ENCODE measurements at regions not wholly inside any gene's neighbourhood (a gene's known extent, or its start where the extent isn't known, plus 50 kb on each side); places are given as distances from the start of the nearest gene placed in this dataset.

- DNase-seq (ENCODE audit: low read depth, low spot score) (no peak), ATAC-seq (no peak), FAIRE-seq (no peak)
- in situ Hi-C loops (cut with MboI) (no loop called here), intact Hi-C loops (cut with micrococcal nuclease; ENCODE audit: unreplicated experiment) (no loop called here)
- Histone ChIP-seq H3K79me2 (ENCODE audit: control insufficient read depth, insufficient read depth, low read length) (no peaks in the 10 kb centered on the region), H3K4me1 (ENCODE audit: control insufficient read depth, insufficient read depth, low read length) (no peaks in the 10 kb centered on the region), H3K4me2 (ENCODE audit: control insufficient read depth, insufficient read depth) (no peak overlapping the region), H3K36me3 (ENCODE audit: control insufficient read depth in 2 of 2, insufficient read depth in 2 of 2, low read length in 1 of 2) (no peaks in the 10 kb centered on the region), H3K4me3 (no peak overlapping the region), H3K27ac (ENCODE audit: control insufficient read depth, insufficient read depth) (no peak overlapping the region), H4K20me1 (ENCODE audit: control insufficient read depth, insufficient read depth) (no peaks in the 10 kb centered on the region), H3K9me3 (replicated peaks; ENCODE audit: control insufficient read depth, insufficient read depth, low read length) (no peaks in the 10 kb centered on the region; the same call in 2 of the 3 replicates), H3K9ac (ENCODE audit: control insufficient read depth, insufficient read depth, low read length) (no peak overlapping the region), H2AFZ (ENCODE audit: control insufficient read depth, low read depth, low read length) (no peak overlapping the region), H3K27me3 (replicated peaks in 1 of 2; ENCODE audit: control insufficient read depth in 2 of 2, insufficient read depth in 2 of 2, low read length in 1 of 2) (no peaks in the 10 kb centered on the region)
- 0% methylated on average over 2 of the region's 2 CpGs for WGBS (ENCODE audit: insufficient coverage, insufficient replicate concordance, low lambda C conversion rate, missing lambda C conversion rate)
- SMC1A ChIA-PET (ENCODE audit: uncharacterized antibody, unreplicated experiment) = interaction anchor here (0.7 to 1.3 kb wide), 3 partner anchors 12 to 128 kb away, joined by 3 to 4 read pairs (median 3); no protein-coding TSS in a partner anchor
- RAD21 ChIA-PET (ENCODE audit: unreplicated experiment) = interaction anchor here (0.6 kb wide), 1 partner anchor 96 kb away, joined by 3 read pairs; no protein-coding TSS in a partner anchor
- POLR2A ChIA-PET = no interaction called here
- TF ChIP-seq POLR2A (IDR thresholded peaks at IDR 0.05; ENCODE audit: low read depth, low read length) (no peak), ASH2L (IDR thresholded peaks at IDR 0.05; ENCODE audit: borderline replicate concordance, low read depth) (no peak), MEF2A (IDR thresholded peaks at IDR 0.05; ENCODE audit: insufficient read depth, low read depth, low read length) (no peak), SIX5 (IDR thresholded peaks at IDR 0.05; ENCODE audit: low read depth, low read length, severe bottlenecking) (no peak), CHD4 (IDR thresholded peaks at IDR 0.05) (no peak), EGR1 (IDR thresholded peaks at IDR 0.05; ENCODE audit: borderline replicate concordance in 1 of 2, low read depth in 2 of 2, low read length in 2 of 2) (no peak), TCF7 (IDR thresholded peaks at IDR 0.05; ENCODE audit: borderline replicate concordance) (no peak), ZBTB4 (CRISPR knock-in tag; IDR thresholded peaks at IDR 0.05) (no peak), SRF (IDR thresholded peaks at IDR 0.05; ENCODE audit: low read depth in 2 of 2, low read length in 2 of 2) (no peak), RB1 (IDR thresholded peaks at IDR 0.05; ENCODE audit: borderline replicate concordance) (no peak), NRF1 (conservative IDR thresholded peaks at IDR 0.05; ENCODE audit: low read depth, low read length) (no peak), FOXK2 (IDR thresholded peaks at IDR 0.05) (no peak), TCF3 (IDR thresholded peaks at IDR 0.05; ENCODE audit: borderline replicate concordance, insufficient read depth, low read depth, low read length) (no peak), HSF1 (IDR thresholded peaks at IDR 0.05; ENCODE audit: low read depth, low read length) (no peak), NBN (IDR thresholded peaks at IDR 0.05) (no peak), ZBTB11 (CRISPR knock-in tag; IDR thresholded peaks at IDR 0.05) (no peak)
- CTCF ChIA-PET = interaction anchor here (1.1 kb wide), 1 partner anchor 14 kb away, joined by 3 read pairs; no protein-coding TSS in a partner anchor
- no TSS peak for BruUV-seq (replicated peaks)
Measured at GRCh38 chr1:56019922-56020321, 559.4 kb downstream of the PLPP3 start.
